Prostate gland (tissue), 2 donors: ENCODE measurements at regions not wholly inside any gene's neighbourhood (a gene's known extent, or its start where the extent isn't known, plus 50 kb on each side); places are given as distances from the start of the nearest gene placed in this dataset.

Experiments used
- POLR2A ChIP-seq: fragments of 450-650 bp; IDR thresholded peaks from one replicate; pipeline ENCODE4 v1.6.1; 2016; ENCODE audit warnings: antibody characterized with exemption, mild to moderate bottlenecking
- TF ChIP-seq, protein P1 (sequence below), 4 experiments: fragments of 200-600 bp in 2 of 4; fragments of 450-650 bp in 2 of 4; sonication (generic) in 2 of 4; IDR thresholded peaks; 1 replicate in 3 of 4; 2 replicates in 1 of 4; pipeline ENCODE4 v1.5.1; 2016 to 2019; ENCODE audit warnings: antibody characterized with exemption in 4 of 4, mild to moderate bottlenecking in 2 of 4, moderate library complexity in 2 of 4

DNA sequence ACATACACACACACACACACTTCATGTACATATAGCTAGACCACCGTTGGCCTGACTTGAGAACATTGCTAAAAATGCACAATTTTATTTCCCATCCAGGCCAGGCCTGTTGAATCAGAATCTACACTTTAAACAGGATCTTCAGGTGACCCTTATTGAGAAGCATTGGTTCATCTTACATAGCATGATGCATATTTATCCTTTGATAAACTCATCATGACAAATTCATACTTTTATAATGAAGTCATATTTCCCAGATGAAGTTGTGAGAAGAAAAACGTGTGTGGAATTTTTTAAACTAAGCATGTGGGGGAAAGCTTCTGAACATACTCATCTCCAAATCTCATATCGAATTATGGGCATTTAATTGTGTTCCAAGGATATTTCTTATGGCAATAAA is 877.7 kb downstream of the MRPL39 start:
- TF ChIP-seq, protein P1, sequence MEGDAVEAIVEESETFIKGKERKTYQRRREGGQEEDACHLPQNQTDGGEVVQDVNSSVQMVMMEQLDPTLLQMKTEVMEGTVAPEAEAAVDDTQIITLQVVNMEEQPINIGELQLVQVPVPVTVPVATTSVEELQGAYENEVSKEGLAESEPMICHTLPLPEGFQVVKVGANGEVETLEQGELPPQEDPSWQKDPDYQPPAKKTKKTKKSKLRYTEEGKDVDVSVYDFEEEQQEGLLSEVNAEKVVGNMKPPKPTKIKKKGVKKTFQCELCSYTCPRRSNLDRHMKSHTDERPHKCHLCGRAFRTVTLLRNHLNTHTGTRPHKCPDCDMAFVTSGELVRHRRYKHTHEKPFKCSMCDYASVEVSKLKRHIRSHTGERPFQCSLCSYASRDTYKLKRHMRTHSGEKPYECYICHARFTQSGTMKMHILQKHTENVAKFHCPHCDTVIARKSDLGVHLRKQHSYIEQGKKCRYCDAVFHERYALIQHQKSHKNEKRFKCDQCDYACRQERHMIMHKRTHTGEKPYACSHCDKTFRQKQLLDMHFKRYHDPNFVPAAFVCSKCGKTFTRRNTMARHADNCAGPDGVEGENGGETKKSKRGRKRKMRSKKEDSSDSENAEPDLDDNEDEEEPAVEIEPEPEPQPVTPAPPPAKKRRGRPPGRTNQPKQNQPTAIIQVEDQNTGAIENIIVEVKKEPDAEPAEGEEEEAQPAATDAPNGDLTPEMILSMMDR (IDR thresholded peaks at IDR 0.05), result no peak
- TF ChIP-seq POLR2A, result no peak
